H1 (cell line): ENCODE measurements at regions not wholly inside any gene's neighbourhood (a gene's known extent, or its start where the extent isn't known, plus 50 kb on each side); places are given as distances from the start of the nearest gene placed in this dataset.

ENCODE experiments used
- CTCF ChIA-PET: fragments of 300-600 bp; sonication (Branson Sonifier 250); formaldehyde crosslinking; loops from one replicate; lab custom pipeline; 2021; ENCODE audit not compliant: partially characterized antibody; lab: Charles Lee
- POLR2A ChIA-PET: fragments of 300-600 bp; sonication (Branson Sonifier 250); formaldehyde crosslinking; loops from one replicate; lab custom pipeline; 2021; ENCODE audit warnings: inconsistent platforms; ENCODE audit not compliant: partially characterized antibody; lab: Charles Lee
- DNase-seq, 2 experiments: peaks; one replicate each; pipeline versions ENCODE4 v3.0.0 to v3.0.0-alpha.2; 2010 to 2022; ENCODE audit warnings: low spot score in 2 of 2, low read depth in 1 of 2, mixed read lengths in 1 of 2
- FAIRE-seq: peaks from 2 replicates; lab custom pipeline; 2011; peaks lifted over from hg19 to GRCh38; lab: Jason Lieb, UNC
- H2AFZ ChIP-seq: 2 replicates; pipeline ENCODE4 v1.8.1; 2012; ENCODE audit warnings: low read length, inconsistent platforms
- H2AK5ac ChIP-seq: 2 replicates; pipeline ENCODE4 v1.6.1; 2013; ENCODE audit warnings: low read depth, low read length
- H2BK120ac ChIP-seq: replicated peaks from 2 replicates; pipeline ENCODE3; 2013; ENCODE audit warnings: low read depth, low read length, inconsistent platforms
- H2BK12ac ChIP-seq: 2 replicates; pipeline ENCODE4 v1.6.1; 2013; ENCODE audit warnings: low read depth, low read length
- H2BK15ac ChIP-seq: 2 replicates; pipeline ENCODE4 v1.6.1; 2013; ENCODE audit warnings: low read length
- H2BK20ac ChIP-seq: 2 replicates; pipeline ENCODE4 v1.6.1; 2013; ENCODE audit warnings: low read length
- H2BK5ac ChIP-seq: 2 replicates; pipeline ENCODE4 v1.6.1; 2013; ENCODE audit warnings: low read depth, low read length
- H3K14ac ChIP-seq: 2 replicates; pipeline ENCODE4 v1.6.1; 2013; ENCODE audit warnings: inconsistent platforms; ENCODE audit not compliant: insufficient read length
- H3K18ac ChIP-seq: 2 replicates; pipeline ENCODE4 v1.6.1; 2013; ENCODE audit warnings: low read length; ENCODE audit errors: extremely low read depth
- H3K23ac ChIP-seq: 2 replicates; pipeline ENCODE4 v1.6.1; 2013; ENCODE audit warnings: inconsistent platforms; ENCODE audit not compliant: insufficient read length
- H3K23me2 ChIP-seq: 2 replicates; pipeline ENCODE4 v1.6.1; 2013; ENCODE audit warnings: low read depth, low read length
- H3K27ac ChIP-seq: 2 replicates; pipeline ENCODE4 v1.6.1; 2011; ENCODE audit warnings: low read depth, low read length, inconsistent platforms
- H3K27me3 ChIP-seq, 4 experiments: replicated peaks in 1 of 4; 1 replicate in 1 of 4; 2 replicates in 3 of 4; pipeline versions ENCODE4 v1.6.1 to v1.8.1; 2011 to 2013; ENCODE audit warnings: low read length in 3 of 4, mild to moderate bottlenecking in 3 of 4, inconsistent platforms in 2 of 4, mixed read lengths in 2 of 4, moderate library complexity in 1 of 4; ENCODE audit not compliant: control insufficient read depth in 3 of 4, insufficient read depth in 3 of 4; ENCODE audit errors: extremely low read depth in 1 of 4
- H3K36me3 ChIP-seq, 4 experiments: 2 replicates each; pipeline versions ENCODE4 v1.6.1 to v1.8.1; 2011 to 2013; ENCODE audit warnings: mild to moderate bottlenecking in 4 of 4, low read length in 3 of 4, moderate library complexity in 2 of 4, control low read depth in 1 of 4, inconsistent platforms in 1 of 4; ENCODE audit not compliant: insufficient read depth in 4 of 4, control insufficient read depth in 2 of 4
- H3K4ac ChIP-seq: replicated peaks from 2 replicates; pipeline ENCODE3; 2013; ENCODE audit warnings: low read length, low read depth, mixed read lengths, inconsistent platforms; ENCODE audit not compliant: insufficient read length
- H3K4me1 ChIP-seq, 4 experiments: replicated peaks in 1 of 4; 1 replicate in 1 of 4; 2 replicates in 3 of 4; pipeline versions ENCODE4 v1.6.1 to v1.8.1; 2011 to 2013; ENCODE audit warnings: low read length in 3 of 4, inconsistent platforms in 2 of 4, mixed read lengths in 1 of 4; ENCODE audit not compliant: insufficient read depth in 4 of 4, control insufficient read depth in 3 of 4
- H3K4me2 ChIP-seq, 2 experiments: 2 replicates each; pipeline versions ENCODE4 v1.6.1 to v1.8.1; 2011 to 2013; ENCODE audit warnings: low read depth in 2 of 2, low read length in 2 of 2, control low read depth in 1 of 2, inconsistent platforms in 1 of 2, mild to moderate bottlenecking in 1 of 2; ENCODE audit not compliant: insufficient read depth in 1 of 2
- H3K4me3 ChIP-seq, 4 experiments: fragments of 200-600, 300-600 bp in 1 of 4; sonication (generic), shearing (Covaris generic), sonication (Bioruptor Twin) in 1 of 4; 2 replicates each; pipeline versions ENCODE4 v1.5.1 to v1.8.1; 2011 to 2016; ENCODE audit warnings: low read length in 4 of 4, low read depth in 3 of 4, control low read depth in 2 of 4, inconsistent platforms in 2 of 4, mild to moderate bottlenecking in 2 of 4, mixed read lengths in 1 of 4, moderate library complexity in 1 of 4; ENCODE audit not compliant: insufficient read depth in 2 of 4; ENCODE audit errors: extremely low read depth in 1 of 4
- H3K56ac ChIP-seq: replicated peaks from 2 replicates; pipeline ENCODE3; 2013; ENCODE audit warnings: low read depth, mild to moderate bottlenecking, mixed read lengths, low read length, inconsistent platforms; ENCODE audit not compliant: insufficient read length
- H3K79me1 ChIP-seq: 2 replicates; pipeline ENCODE4 v1.6.1; 2013; ENCODE audit warnings: low read depth, low read length, control low read depth
- H3K79me2 ChIP-seq, 2 experiments: 2 replicates each; pipeline versions ENCODE4 v1.6.1 to v1.8.1; 2012 to 2013; ENCODE audit warnings: low read length in 2 of 2, mild to moderate bottlenecking in 2 of 2, inconsistent platforms in 1 of 2; ENCODE audit not compliant: insufficient read depth in 2 of 2, control insufficient read depth in 1 of 2
- H3K9ac ChIP-seq, 4 experiments: replicated peaks in 1 of 4; 1 replicate in 1 of 4; 2 replicates in 3 of 4; pipeline versions ENCODE4 v1.6.1 to v1.8.1; 2011 to 2013; ENCODE audit warnings: low read depth in 3 of 4, low read length in 3 of 4, control low read depth in 2 of 4, mild to moderate bottlenecking in 2 of 4, moderate library complexity in 2 of 4, inconsistent platforms in 1 of 4; ENCODE audit errors: extremely low read depth in 1 of 4
- H3K9me3 ChIP-seq, 2 experiments: 2 replicates each; pipeline versions ENCODE4 v1.6.1 to v1.8.1; 2012 to 2013; ENCODE audit warnings: mild to moderate bottlenecking in 2 of 2, moderate library complexity in 2 of 2, control low read depth in 1 of 2, inconsistent platforms in 1 of 2, low read depth in 1 of 2, low read length in 1 of 2, mixed read lengths in 1 of 2; ENCODE audit not compliant: insufficient read depth in 2 of 2
- H4K20me1 ChIP-seq, 2 experiments: replicated peaks in 1 of 2; 2 replicates each; pipeline versions ENCODE3 to v1.8.1; 2011 to 2013; ENCODE audit warnings: inconsistent platforms in 2 of 2, low read length in 2 of 2, mild to moderate bottlenecking in 1 of 2; ENCODE audit not compliant: insufficient read depth in 2 of 2, control insufficient read depth in 1 of 2
- H4K5ac ChIP-seq: 2 replicates; pipeline ENCODE4 v1.6.1; 2013; ENCODE audit warnings: low read length, low read depth, mixed read lengths, inconsistent platforms; ENCODE audit not compliant: insufficient read length
- H4K8ac ChIP-seq: 2 replicates; pipeline ENCODE4 v1.8.0; 2013; ENCODE audit warnings: mild to moderate bottlenecking, moderate library complexity, low read length, inconsistent platforms; ENCODE audit not compliant: insufficient read depth; ENCODE audit errors: extremely low read depth
- H4K91ac ChIP-seq: replicated peaks from 2 replicates; pipeline ENCODE3; 2013; ENCODE audit warnings: low read length, mixed read lengths, inconsistent platforms; ENCODE audit not compliant: insufficient read length
- TAF1 ChIP-seq: IDR thresholded peaks from 2 replicates; pipeline ENCODE4 v1.6.1; 2011; ENCODE audit warnings: mild to moderate bottlenecking, low read depth, low read length
- WGBS, 2 experiments: shearing (Covaris generic) in 1 of 2; methylation state at CpG; one replicate each; pipeline versions ENCODE4 v1.1.6 to v1.1.7; 2013 to 2015; ENCODE audit warnings: low lambda C conversion rate in 2 of 2, mixed read lengths in 2 of 2, inconsistent platforms in 1 of 2, low coverage in 1 of 2, missing lambda C conversion rate in 1 of 2; ENCODE audit not compliant: insufficient replicate concordance in 2 of 2, insufficient coverage in 1 of 2, insufficient read length in 1 of 2; ENCODE audit errors: extremely low coverage in 1 of 2, missing lambda C conversion rate in 1 of 2; 5-methylcytosine and 5-hydroxymethylcytosine counted together

GRCh38 chr13:72415817-72416216 lies 311.6 kb downstream of the MZT1 start:
- Histone ChIP-seq H3K23ac (no peak overlapping the region), H4K8ac (no peak overlapping the region), H2AK5ac (no peak overlapping the region), H3K18ac (no peak overlapping the region), H3K27ac (no peak overlapping the region), H3K23me2 (no peaks in the 10 kb centered on the region), H3K14ac (no peak overlapping the region), H3K4me3 (no peak overlapping the region), H3K79me1 (no peaks in the 10 kb centered on the region), H2BK5ac (no peak overlapping the region), H3K79me2 (no peaks in the 10 kb centered on the region), H2BK15ac (no peak overlapping the region), H2BK20ac (no peak overlapping the region), H2BK12ac (no peak overlapping the region), H3K36me3 (no peaks in the 10 kb centered on the region), H3K4me2 (no peak overlapping the region), H3K4ac (no peak overlapping the region), H3K56ac (no peak overlapping the region), H3K9ac (no peak overlapping the region), H2AFZ (no peak overlapping the region), H3K4me1 (peaks cover 0 to 1% (median 0%) of the 10 kb centered on the region in 4 experiments; a peak in 2 of 7 replicates), H4K5ac (no peak overlapping the region), H3K9me3 (no peaks in the 10 kb centered on the region), H4K91ac (no peak overlapping the region), H4K20me1 (no peaks in the 10 kb centered on the region), H3K27me3 (no peaks in the 10 kb centered on the region), H2BK120ac (no peak overlapping the region)
- POLR2A ChIA-PET, result no interaction called here
- 87% methylated on average over 3 of the region's 3 CpGs; no CpG with 5 or more reads in 1 of the 2 experiments for WGBS, 2 experiments
- DNase-seq (no peak), FAIRE-seq (no peak)
- CTCF ChIA-PET, result interaction anchor here (0.8 to 1.2 kb wide), 2 partner anchors 40 to 234 kb away, joined by 3 read pairs; no protein-coding TSS in a partner anchor
- TF ChIP-seq TAF1, result no peak
